GM10266 (cell line): ENCODE measurements at regions not wholly inside any gene's neighbourhood (a gene's known extent, or its start where the extent isn't known, plus 50 kb on each side); places are given as distances from the start of the nearest gene placed in this dataset.

Experiments
- DNase-seq: peaks from one replicate; pipeline ENCODE4 v3.0.0; 2012; ENCODE audit errors: extremely low spot score
- CTCF ChIP-seq: IDR thresholded peaks from 2 replicates; pipeline ENCODE4 v1.5.1; 2012; ENCODE audit warnings: mild to moderate bottlenecking, low read depth; ENCODE audit not compliant: control insufficient read depth, insufficient read depth; ENCODE audit errors: missing control alignments

DNA sequence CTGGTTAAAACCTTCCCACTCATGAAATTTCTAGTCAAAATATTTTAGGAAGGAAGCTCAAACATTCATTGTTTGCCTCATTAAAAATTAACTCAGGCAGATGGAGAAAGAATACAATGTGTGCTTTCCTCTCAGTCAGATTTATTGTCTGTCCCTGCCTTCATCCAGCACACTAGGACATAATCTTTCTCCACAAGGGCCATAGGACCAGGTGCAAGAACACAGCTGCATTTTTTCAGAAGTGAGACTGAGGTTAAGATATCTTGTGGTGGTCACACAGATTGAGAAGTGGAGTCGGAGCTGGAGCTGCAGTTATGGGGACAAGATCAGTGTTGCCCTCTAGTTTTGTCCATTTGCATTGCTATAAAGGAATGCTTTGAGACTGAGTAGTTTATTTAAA, 666.3 kb downstream of the CCSER2 start:
- no peak for TF ChIP-seq CTCF
- DNase-seq = no peak

DNA sequence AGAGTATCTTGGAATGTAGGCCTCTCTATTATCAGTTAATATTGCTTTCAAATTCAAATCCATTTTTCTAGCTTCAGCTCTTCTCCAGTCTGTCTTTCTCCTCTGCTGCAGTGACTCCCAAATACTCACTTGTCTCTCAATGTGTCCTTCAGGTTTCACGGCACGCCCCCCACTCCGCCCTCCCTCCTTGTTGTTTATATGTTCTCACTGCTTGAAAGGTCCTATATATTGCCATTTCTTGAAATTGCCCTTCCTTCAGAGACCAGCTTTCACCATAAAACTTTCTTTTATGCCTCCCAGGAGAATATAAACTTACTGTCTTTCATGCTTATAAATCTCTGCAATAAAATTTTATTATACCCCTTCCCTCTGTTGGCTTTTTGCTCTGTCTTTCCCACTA, 668.2 kb downstream of the CCSER2 start:
- no peak for DNase-seq
- TF ChIP-seq CTCF = no peak

DNA sequence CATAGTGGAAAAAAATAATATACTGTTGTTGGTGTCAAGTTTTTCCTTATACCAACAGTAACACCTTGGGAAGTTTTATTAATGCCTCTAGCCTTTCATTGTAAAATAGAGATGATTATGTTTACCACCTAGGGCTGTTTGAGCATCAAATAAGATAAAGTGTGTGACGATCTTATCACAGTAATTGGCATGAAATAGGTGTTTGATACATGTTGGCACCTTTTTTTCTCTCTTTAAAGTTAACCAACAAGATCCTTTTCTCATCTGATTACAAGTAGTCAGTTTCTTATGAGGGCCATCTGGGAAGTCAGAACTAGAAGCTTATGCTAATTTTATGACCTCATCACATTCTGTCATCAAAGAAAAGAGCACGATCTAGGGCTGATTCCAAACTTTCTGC, 669.5 kb downstream of the CCSER2 start:
- no peak for TF ChIP-seq CTCF
- DNase-seq = no peak

DNA sequence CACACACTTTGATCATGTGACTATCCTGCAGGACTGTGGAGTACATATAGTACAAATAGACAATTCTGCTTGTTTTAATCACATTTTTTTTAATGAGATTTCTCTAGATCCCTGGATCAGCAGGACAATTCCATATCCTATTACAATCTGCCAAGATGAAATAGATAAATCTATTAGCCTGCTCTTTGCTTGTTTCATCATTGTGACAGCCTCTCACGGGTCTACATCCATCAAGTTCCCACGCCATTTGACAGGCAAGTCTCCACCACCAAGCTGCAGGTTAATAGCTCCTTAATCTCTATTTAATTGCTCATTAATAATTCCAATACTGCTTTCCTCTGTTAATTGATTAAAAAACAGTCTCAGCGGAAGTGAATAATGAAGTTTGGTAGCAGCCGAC, 671.5 kb downstream of the CCSER2 start:
- no peak for DNase-seq
- no peak for TF ChIP-seq CTCF

- TF ChIP-seq CTCF = no peak
- DNase-seq = no peak
Observed at GRCh38 chr10:85003083-85003482, 674.7 kb downstream of the CCSER2 start.

DNA sequence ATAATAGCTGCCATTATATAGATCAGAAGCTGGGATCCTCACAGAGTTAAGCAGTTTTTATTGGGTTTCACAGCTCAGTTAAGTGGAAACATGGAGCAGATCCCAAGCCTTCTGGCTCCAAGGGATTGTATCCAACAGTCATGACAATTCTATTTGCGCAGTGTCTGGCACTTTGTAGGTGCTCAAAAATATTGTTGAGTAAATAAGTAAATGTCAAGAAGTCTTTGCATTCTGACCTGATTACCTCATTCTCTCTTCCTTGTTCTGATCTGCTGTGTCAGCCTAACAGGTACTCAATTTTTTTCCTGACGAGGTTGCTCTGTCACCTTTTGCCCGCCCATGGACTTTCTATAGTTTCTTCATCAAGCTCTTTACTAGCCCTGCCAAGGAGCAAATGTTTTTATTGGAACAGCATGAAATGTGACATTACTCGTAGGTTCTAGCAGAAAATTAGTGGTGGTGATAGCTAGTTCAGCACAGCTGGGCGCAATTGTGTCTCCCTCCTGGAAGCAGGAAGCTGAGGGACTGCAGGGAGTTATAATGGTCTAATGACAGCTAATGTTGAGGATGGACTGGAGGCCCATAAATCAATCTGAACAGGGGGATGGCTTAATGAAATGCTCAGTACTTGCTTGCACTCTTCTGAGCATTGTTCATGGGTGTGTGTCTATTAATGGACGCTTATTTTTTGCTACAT, 680.2 kb downstream of the CCSER2 start:
- no peak for DNase-seq
- no peak for TF ChIP-seq CTCF

DNA sequence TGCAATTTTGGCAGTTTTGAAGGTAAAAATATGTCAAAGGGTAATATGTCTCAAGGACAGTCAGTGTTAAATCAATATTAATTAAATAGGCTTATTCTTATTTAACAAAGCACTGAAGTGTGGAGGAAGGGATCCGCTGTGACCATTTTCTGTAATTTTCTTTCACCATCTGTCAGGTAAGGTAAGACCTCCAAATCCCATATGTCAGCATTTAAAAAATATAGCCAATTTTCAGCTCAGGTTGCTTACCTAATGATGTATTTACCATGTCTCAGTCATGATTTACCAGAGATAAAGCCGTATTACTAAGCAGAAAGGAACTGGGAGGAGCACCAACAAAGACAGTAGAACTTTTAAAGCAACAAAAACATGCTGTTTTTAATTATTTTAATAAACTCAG, 683.9 kb downstream of the CCSER2 start:
- no peak for DNase-seq

More for the DNA sequence above, 683.9 kb downstream of the CCSER2 start:
- TF ChIP-seq CTCF = no peak
